GM12878 (cell line): ENCODE measurements at regions not wholly inside any gene's neighbourhood (a gene's known extent, or its start where the extent isn't known, plus 50 kb on each side); places are given as distances from the start of the nearest gene placed in this dataset.

ENCODE experiments used
- ASH2L ChIP-seq: fragments of 300-600, 200-600 bp; sonication (generic); IDR thresholded peaks from 2 replicates; pipeline ENCODE4 v1.6.1; 2017; ENCODE audit warnings: low read depth, mild to moderate bottlenecking, borderline replicate concordance
- CTCF ChIP-seq, 3 experiments: IDR thresholded peaks in 2 of 3; conservative IDR thresholded peaks in 1 of 3; 2 replicates each; pipeline ENCODE4 v1.5.1; 2011; ENCODE audit warnings: low read depth in 3 of 3, low read length in 3 of 3, mild to moderate bottlenecking in 3 of 3, control low read depth in 2 of 3, moderate library complexity in 2 of 3, inconsistent platforms in 1 of 3, mixed read lengths in 1 of 3; ENCODE audit not compliant: control insufficient read depth in 2 of 3, insufficient read depth in 1 of 3; ENCODE audit errors: extremely low read depth in 1 of 3
- EGR1 ChIP-seq, 2 experiments: IDR thresholded peaks; 1 replicate in 1 of 2; 2 replicates in 1 of 2; pipeline ENCODE4 v1.6.1; 2011 to 2012; ENCODE audit warnings: low read depth in 2 of 2, low read length in 2 of 2, borderline replicate concordance in 1 of 2, mild to moderate bottlenecking in 1 of 2, moderate library complexity in 1 of 2
- FOXM1 ChIP-seq: IDR thresholded peaks from 2 replicates; pipeline ENCODE4 v1.6.1; 2012; ENCODE audit warnings: low read depth, mild to moderate bottlenecking, inconsistent platforms, low read length, moderate library complexity
- HDAC6 ChIP-seq: fragments of 200-600 bp; sonication (generic); IDR thresholded peaks from one replicate; pipeline ENCODE4 v1.8.0; 2017; ENCODE audit warnings: antibody characterized with exemption; ENCODE audit not compliant: unreplicated experiment
- JUNB ChIP-seq: IDR thresholded peaks from 2 replicates; pipeline ENCODE4 v1.6.1; 2016; ENCODE audit warnings: antibody characterized with exemption, mild to moderate bottlenecking
- MXI1 ChIP-seq: fragments of 150-350 bp; IDR thresholded peaks from 2 replicates; pipeline ENCODE4 v1.6.1; 2011; ENCODE audit warnings: low read depth, mild to moderate bottlenecking, inconsistent platforms, low read length, improper control_type of control experiment
- NFXL1 ChIP-seq: fragments of 450-650 bp; IDR thresholded peaks from 2 replicates; pipeline ENCODE4 v1.6.1; 2017; ENCODE audit warnings: antibody characterized with exemption, mild to moderate bottlenecking, borderline replicate concordance
- NRF1 ChIP-seq: conservative IDR thresholded peaks from 2 replicates; pipeline ENCODE4 v1.6.1; 2011; ENCODE audit warnings: mild to moderate bottlenecking, low read depth, low read length, improper control_type of control experiment
- POLR2A ChIP-seq: IDR thresholded peaks from 2 replicates; pipeline ENCODE4 v1.6.1; 2011; ENCODE audit warnings: low read depth, mild to moderate bottlenecking, low read length
- RAD21 ChIP-seq: IDR thresholded peaks from 2 replicates; pipeline ENCODE4 v1.6.1; 2011; ENCODE audit warnings: mild to moderate bottlenecking, low read depth, low read length, moderate library complexity; ENCODE audit not compliant: insufficient read depth
- TF ChIP-seq, protein P1 (sequence below): IDR thresholded peaks from 2 replicates; pipeline ENCODE4 v1.6.1; 2012; ENCODE audit warnings: low read length, inconsistent platforms

- TF ChIP-seq MXI1 (no peak), JUNB (no peak), CTCF (IDR thresholded peaks at IDR 0.05 in 2 of 3, conservative IDR thresholded peaks at IDR 0.05 in 1 of 3; ENCODE audit: control insufficient read depth in 2 of 3, extremely low read depth in 1 of 3, insufficient read depth in 1 of 3, low read depth in 3 of 3, low read length in 3 of 3) (peak; percentile 24 to 45 (median 43); a peak in 4 of 6 replicates), EGR1 (IDR thresholded peaks at IDR 0.05; ENCODE audit: borderline replicate concordance in 1 of 2, low read depth in 2 of 2, low read length in 2 of 2) (no peak), POLR2A (no peak), NRF1 (no peak), RAD21 (peak; percentile 27; the same call in 1 of the 2 replicates), FOXM1 (no peak), HDAC6 (no peak), NFXL1 (no peak), ASH2L (no peak)
- TF ChIP-seq, protein P1, sequence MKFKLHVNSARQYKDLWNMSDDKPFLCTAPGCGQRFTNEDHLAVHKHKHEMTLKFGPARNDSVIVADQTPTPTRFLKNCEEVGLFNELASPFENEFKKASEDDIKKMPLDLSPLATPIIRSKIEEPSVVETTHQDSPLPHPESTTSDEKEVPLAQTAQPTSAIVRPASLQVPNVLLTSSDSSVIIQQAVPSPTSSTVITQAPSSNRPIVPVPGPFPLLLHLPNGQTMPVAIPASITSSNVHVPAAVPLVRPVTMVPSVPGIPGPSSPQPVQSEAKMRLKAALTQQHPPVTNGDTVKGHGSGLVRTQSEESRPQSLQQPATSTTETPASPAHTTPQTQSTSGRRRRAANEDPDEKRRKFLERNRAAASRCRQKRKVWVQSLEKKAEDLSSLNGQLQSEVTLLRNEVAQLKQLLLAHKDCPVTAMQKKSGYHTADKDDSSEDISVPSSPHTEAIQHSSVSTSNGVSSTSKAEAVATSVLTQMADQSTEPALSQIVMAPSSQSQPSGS = no peak
These were observed 404.1 kb upstream of the MKI67 start for GRCh38 chr10:128530301-128530700.
